Body of pancreas (tissue), 4 donors: ENCODE measurements at regions not wholly inside any gene's neighbourhood (a gene's known extent, or its start where the extent isn't known, plus 50 kb on each side); places are given as distances from the start of the nearest gene placed in this dataset.

Experiments
- CTCF ChIP-seq, 7 experiments: fragments of 450-650 bp in 4 of 7; fragments of 200-600 bp in 3 of 7; sonication (generic) in 3 of 7; IDR thresholded peaks; one replicate each; pipeline ENCODE4 v1.5.1; 2016 to 2019; ENCODE audit warnings: antibody characterized with exemption in 7 of 7
- POLR2A ChIP-seq, 3 donors: fragments of 450-650 bp; IDR thresholded peaks; one replicate each; pipeline ENCODE4 v1.6.1; 2016; ENCODE audit warnings: antibody characterized with exemption in 3 of 3, mild to moderate bottlenecking in 2 of 3

- no peak for TF ChIP-seq CTCF (IDR thresholded peaks at IDR 0.05)
- TF ChIP-seq POLR2A (IDR thresholded peaks at IDR 0.05): no peak
Observed at GRCh38 chr12:98355933-98356332, 159.5 kb upstream of the TMPO start.
